ENCODE measurements at regions not wholly inside any gene's neighbourhood (a gene's known extent, or its start where the extent isn't known, plus 50 kb on each side); places are given as distances from the start of the nearest gene placed in this dataset.

- Histone ChIP-seq H2BK15ac (ENCODE audit: low read length) (no peak overlapping the region), H3K9ac (replicated peaks in 1 of 4; ENCODE audit: extremely low read depth in 1 of 4, low read depth in 3 of 4, low read length in 3 of 4) (no peak overlapping the region), H3K79me2 (ENCODE audit: control insufficient read depth in 1 of 2, insufficient read depth in 2 of 2, low read length in 2 of 2) (no peaks in the 10 kb centered on the region), H3K56ac (replicated peaks; ENCODE audit: insufficient read length, low read depth, low read length) (no peak overlapping the region), H3K79me1 (ENCODE audit: low read depth, low read length) (no peaks in the 10 kb centered on the region), H3K4ac (replicated peaks; ENCODE audit: insufficient read length, low read depth, low read length) (no peak overlapping the region), H3K36me3 (ENCODE audit: control insufficient read depth in 2 of 4, insufficient read depth in 4 of 4, low read length in 3 of 4) (no peaks in the 10 kb centered on the region), H4K8ac (ENCODE audit: extremely low read depth, insufficient read depth, low read length) (no peak overlapping the region), H3K4me2 (ENCODE audit: insufficient read depth in 1 of 2, low read depth in 2 of 2, low read length in 2 of 2) (no peak overlapping the region), H4K5ac (ENCODE audit: insufficient read length, low read depth, low read length) (no peak overlapping the region), H4K20me1 (replicated peaks in 1 of 2; ENCODE audit: control insufficient read depth in 1 of 2, insufficient read depth in 2 of 2, low read length in 2 of 2) (no peaks in the 10 kb centered on the region), H2BK20ac (ENCODE audit: low read length) (no peak overlapping the region), H2BK5ac (ENCODE audit: low read depth, low read length) (no peak overlapping the region), H3K27me3 (replicated peaks in 1 of 4; ENCODE audit: control insufficient read depth in 3 of 4, extremely low read depth in 1 of 4, insufficient read depth in 3 of 4, low read length in 3 of 4) (no peaks in the 10 kb centered on the region), H2BK120ac (replicated peaks; ENCODE audit: low read depth, low read length) (no peak overlapping the region), H3K4me3 (ENCODE audit: extremely low read depth in 1 of 4, insufficient read depth in 2 of 4, low read depth in 3 of 4, low read length in 4 of 4) (no peak overlapping the region), H3K9me3 (ENCODE audit: insufficient read depth in 2 of 2, low read depth in 1 of 2, low read length in 1 of 2) (no peaks in the 10 kb centered on the region), H2BK12ac (ENCODE audit: low read depth, low read length) (no peak overlapping the region), H4K91ac (replicated peaks; ENCODE audit: insufficient read length, low read length) (no peak overlapping the region), H3K23ac (ENCODE audit: insufficient read length) (no peak overlapping the region), H3K4me1 (replicated peaks in 1 of 4; ENCODE audit: control insufficient read depth in 3 of 4, insufficient read depth in 4 of 4, low read length in 3 of 4) (no peaks in the 10 kb centered on the region), H2AK5ac (ENCODE audit: low read depth, low read length) (no peak overlapping the region), H3K27ac (ENCODE audit: low read depth, low read length) (no peak overlapping the region), H3K18ac (ENCODE audit: extremely low read depth, low read length) (no peak overlapping the region), H3K23me2 (ENCODE audit: low read depth, low read length) (no peaks in the 10 kb centered on the region), H3K14ac (ENCODE audit: insufficient read length) (no peak overlapping the region), H2AFZ (ENCODE audit: low read length) (no peak overlapping the region)
- WGBS, 2 experiments (ENCODE audit: extremely low coverage in 1 of 2, insufficient coverage in 1 of 2, insufficient read length in 1 of 2, insufficient replicate concordance in 2 of 2, low coverage in 1 of 2, low lambda C conversion rate in 2 of 2, missing lambda C conversion rate in 1 of 2): 85% methylated on average over 5 of the region's 5 CpGs; no CpG with 5 or more reads in 1 of the 2 experiments
- DNase-seq (ENCODE audit: low read depth in 1 of 2, low spot score in 2 of 2) (no peak), FAIRE-seq (no peak)
- POLR2A ChIA-PET (ENCODE audit: partially characterized antibody): interaction anchor here (0.6 kb wide), 1 partner anchor 1042 kb away, joined by 3 read pairs; no protein-coding TSS in a partner anchor
- CTCF ChIA-PET (ENCODE audit: partially characterized antibody): interaction anchor here (0.6 to 1.2 kb wide), 3 partner anchors 13 to 135 kb away, joined by 3 to 5 read pairs (median 3); no protein-coding TSS in a partner anchor
- TF ChIP-seq SAP30 (IDR thresholded peaks at IDR 0.05; ENCODE audit: insufficient read depth, insufficient replicate concordance, low read length): no peak
- TF ChIP-seq GABPA (IDR thresholded peaks at IDR 0.05; ENCODE audit: borderline replicate concordance, insufficient read depth, low read length): no peak
- TF ChIP-seq ASH2L (IDR thresholded peaks at IDR 0.05; ENCODE audit: low read length): no peak
- no peak for TF ChIP-seq TCF12 (IDR thresholded peaks at IDR 0.05; ENCODE audit: low read depth, low read length)
- no peak for TF ChIP-seq NANOG (IDR thresholded peaks at IDR 0.05; ENCODE audit: insufficient read depth, low read depth, low read length, poor library complexity, severe bottlenecking)
- TF ChIP-seq CHD1 (IDR thresholded peaks at IDR 0.05; ENCODE audit: low read depth, low read length): no peak
- no peak for TF ChIP-seq BACH1 (IDR thresholded peaks at IDR 0.05; ENCODE audit: low read length)
- TF ChIP-seq EZH2 (IDR thresholded peaks at IDR 0.05; ENCODE audit: low read depth, low read length, severe bottlenecking): no peak
- no peak for TF ChIP-seq NRF1 (IDR thresholded peaks at IDR 0.05; ENCODE audit: low read depth, low read length)
Measured at GRCh38 chr5:124126504-124127217, 614.7 kb downstream of the CSNK1G3 start.

All from H1 (cell line).